OCI-LY1 (cell line): ENCODE measurements at regions not wholly inside any gene's neighbourhood (a gene's known extent, or its start where the extent isn't known, plus 50 kb on each side); places are given as distances from the start of the nearest gene placed in this dataset.

ENCODE experiments used
- H2AFZ ChIP-seq: fragments of 200-600 bp; sonication (generic), shearing (Covaris generic); 2 replicates; pipeline ENCODE4 v1.6.0; 2014; ENCODE audit warnings: antibody characterized with exemption, mild to moderate bottlenecking, low read length
- H3F3A ChIP-seq: fragments of 200-600 bp; sonication (generic), shearing (Covaris generic); 2 replicates; pipeline ENCODE4 v1.6.0; 2014; ENCODE audit warnings: mild to moderate bottlenecking, antibody characterized with exemption, low read length, moderate library complexity; ENCODE audit not compliant: insufficient read depth
- H3K27ac ChIP-seq: fragments of 200-600 bp; sonication (generic); 2 replicates; pipeline ENCODE4 v1.5.1; 2014; ENCODE audit warnings: low read length, mixed run types, mild to moderate bottlenecking, low read depth; ENCODE audit not compliant: poor library complexity, severe bottlenecking
- H3K27me3 ChIP-seq: fragments of 200-600 bp; sonication (generic); 2 replicates; pipeline ENCODE4 v1.6.0; 2014; ENCODE audit warnings: antibody characterized with exemption, mild to moderate bottlenecking, low read length, moderate library complexity; ENCODE audit not compliant: insufficient read depth
- H3K36me3 ChIP-seq: fragments of 200-600 bp; sonication (generic); 2 replicates; pipeline ENCODE4 v1.6.1; 2014; ENCODE audit warnings: mild to moderate bottlenecking, antibody characterized with exemption, low read length, moderate library complexity, mixed read lengths; ENCODE audit not compliant: insufficient read depth
- H3K4me1 ChIP-seq: fragments of 200-600 bp; sonication (generic); 2 replicates; pipeline ENCODE4 v1.5.1; 2014; ENCODE audit warnings: mild to moderate bottlenecking, low read length, moderate library complexity; ENCODE audit not compliant: insufficient read depth, severe bottlenecking
- H3K4me2 ChIP-seq: fragments of 200-600 bp; sonication (generic), shearing (Covaris generic); 2 replicates; pipeline ENCODE4 v1.6.1; 2014; ENCODE audit warnings: low read length
- H3K4me3 ChIP-seq: fragments of 200-600 bp; sonication (generic); 2 replicates; pipeline ENCODE4 v1.5.1; 2014; ENCODE audit warnings: low read length, low read depth, mild to moderate bottlenecking, mixed read lengths; ENCODE audit not compliant: poor library complexity, severe bottlenecking
- H3K79me2 ChIP-seq: fragments of 200-600 bp; shearing (Covaris generic); 2 replicates; pipeline ENCODE4 v1.6.1; 2016; ENCODE audit warnings: mixed run types, low read length, mixed read lengths; ENCODE audit not compliant: insufficient read depth
- H3K9ac ChIP-seq: fragments of 200-600 bp; sonication (generic), shearing (Covaris generic); 2 replicates; pipeline ENCODE4 v1.6.1; 2014; ENCODE audit warnings: mild to moderate bottlenecking, low read length, mixed read lengths
- H3K9me2 ChIP-seq: fragments of 200-600 bp; sonication (generic), shearing (Covaris generic); 2 replicates; pipeline ENCODE4 v1.6.1; 2014; ENCODE audit warnings: low read depth, mild to moderate bottlenecking, low read length, mixed read lengths
- H3K9me3 ChIP-seq: fragments of 200-600 bp; shearing (Covaris generic); 2 replicates; pipeline ENCODE4 v1.6.1; 2014; ENCODE audit warnings: low read length, mixed read lengths
- H4K20me1 ChIP-seq: fragments of 200-600 bp; sonication (generic), shearing (Covaris generic); 2 replicates; pipeline ENCODE4 v1.6.0; 2016; ENCODE audit warnings: mild to moderate bottlenecking, low read length; ENCODE audit not compliant: insufficient read depth
- CTCF ChIP-seq: fragments of 200-600 bp; sonication (generic), shearing (Covaris generic); IDR thresholded peaks from 2 replicates; pipeline ENCODE4 v1.5.1; 2017; ENCODE audit warnings: mild to moderate bottlenecking, antibody characterized with exemption, low read length, moderate library complexity, mixed read lengths
- EZH2 ChIP-seq: fragments of 200-600 bp; sonication (generic), shearing (Covaris generic); IDR thresholded peaks from 2 replicates; pipeline ENCODE4 v1.8.0; 2017; ENCODE audit warnings: borderline replicate concordance, mixed run types, mild to moderate bottlenecking, antibody characterized with exemption, low read length, moderate library complexity, mixed read lengths

GRCh38 chr14:97916669-97917568, 1119.7 kb downstream of the VRK1 start:
- Histone ChIP-seq H3K9me2 (no peaks in the 10 kb centered on the region), H3K79me2 (no peaks in the 10 kb centered on the region), H3K4me1 (no peaks in the 10 kb centered on the region), H3K9me3 (no peaks in the 10 kb centered on the region), H3K9ac (no peak overlapping the region), H3K4me2 (no peak overlapping the region), H4K20me1 (no peaks in the 10 kb centered on the region), H3K36me3 (no peaks in the 10 kb centered on the region), H3K4me3 (no peak overlapping the region), H3F3A (no peaks in the 10 kb centered on the region), H2AFZ (no peak overlapping the region), H3K27me3 (no peaks in the 10 kb centered on the region), H3K27ac (no peak overlapping the region)
- TF ChIP-seq CTCF (no peak), EZH2 (no peak)

GRCh38 chr14:97920201-97920600, 1123.0 kb downstream of the VRK1 start:
- Histone ChIP-seq H3K27me3 (no peaks in the 10 kb centered on the region), H3K36me3 (no peaks in the 10 kb centered on the region), H3K4me2 (no peak overlapping the region), H3K9ac (no peak overlapping the region), H4K20me1 (no peaks in the 10 kb centered on the region), H3K4me1 (no peaks in the 10 kb centered on the region), H3K9me2 (no peaks in the 10 kb centered on the region), H3K9me3 (no peaks in the 10 kb centered on the region), H2AFZ (no peak overlapping the region), H3F3A (no peaks in the 10 kb centered on the region), H3K27ac (no peak overlapping the region), H3K4me3 (no peak overlapping the region), H3K79me2 (no peaks in the 10 kb centered on the region)
- TF ChIP-seq CTCF (no peak), EZH2 (no peak)

GRCh38 chr14:97921296-97921695, 1124.1 kb downstream of the VRK1 start:
- no peak overlapping the region for H3K4me3 ChIP-seq
- H3F3A ChIP-seq, result no peaks in the 10 kb centered on the region
- H3K9ac ChIP-seq, result no peak overlapping the region
- H3K9me2 ChIP-seq, result no peaks in the 10 kb centered on the region
- no peak overlapping the region for H3K27ac ChIP-seq
- H3K4me1 ChIP-seq, result no peaks in the 10 kb centered on the region
- TF ChIP-seq EZH2 (no peak), CTCF (no peak)
- no peak overlapping the region for H2AFZ ChIP-seq
- H3K36me3 ChIP-seq, result no peaks in the 10 kb centered on the region
- no peaks in the 10 kb centered on the region for H3K27me3 ChIP-seq
- no peak overlapping the region for H3K4me2 ChIP-seq
- no peaks in the 10 kb centered on the region for H3K79me2 ChIP-seq
- H3K9me3 ChIP-seq, result no peaks in the 10 kb centered on the region
- H4K20me1 ChIP-seq, result no peaks in the 10 kb centered on the region
